C4-2B (cell line): ENCODE measurements at regions not wholly inside any gene's neighbourhood (a gene's known extent, or its start where the extent isn't known, plus 50 kb on each side); places are given as distances from the start of the nearest gene placed in this dataset.

Source experiments
- H3K27ac ChIP-seq: fragments of 450-650 bp; 2 replicates; pipeline ENCODE4 v1.5.1; 2017
- ZFX ChIP-seq: fragments of 450-650 bp; IDR thresholded peaks from 2 replicates; pipeline ENCODE4 v1.6.1; 2017
- TF ChIP-seq, protein P1 (sequence below): fragments of 450-650 bp; conservative IDR thresholded peaks from 2 replicates; pipeline ENCODE4 v1.5.1; 2017; ENCODE audit warnings: mild to moderate bottlenecking

- H3K27ac ChIP-seq = no peak overlapping the region
- TF ChIP-seq ZFX = no peak
- TF ChIP-seq, protein P1, sequence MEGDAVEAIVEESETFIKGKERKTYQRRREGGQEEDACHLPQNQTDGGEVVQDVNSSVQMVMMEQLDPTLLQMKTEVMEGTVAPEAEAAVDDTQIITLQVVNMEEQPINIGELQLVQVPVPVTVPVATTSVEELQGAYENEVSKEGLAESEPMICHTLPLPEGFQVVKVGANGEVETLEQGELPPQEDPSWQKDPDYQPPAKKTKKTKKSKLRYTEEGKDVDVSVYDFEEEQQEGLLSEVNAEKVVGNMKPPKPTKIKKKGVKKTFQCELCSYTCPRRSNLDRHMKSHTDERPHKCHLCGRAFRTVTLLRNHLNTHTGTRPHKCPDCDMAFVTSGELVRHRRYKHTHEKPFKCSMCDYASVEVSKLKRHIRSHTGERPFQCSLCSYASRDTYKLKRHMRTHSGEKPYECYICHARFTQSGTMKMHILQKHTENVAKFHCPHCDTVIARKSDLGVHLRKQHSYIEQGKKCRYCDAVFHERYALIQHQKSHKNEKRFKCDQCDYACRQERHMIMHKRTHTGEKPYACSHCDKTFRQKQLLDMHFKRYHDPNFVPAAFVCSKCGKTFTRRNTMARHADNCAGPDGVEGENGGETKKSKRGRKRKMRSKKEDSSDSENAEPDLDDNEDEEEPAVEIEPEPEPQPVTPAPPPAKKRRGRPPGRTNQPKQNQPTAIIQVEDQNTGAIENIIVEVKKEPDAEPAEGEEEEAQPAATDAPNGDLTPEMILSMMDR = no peak
Observed at GRCh38 chr3:72145506-72146380, 360.8 kb upstream of the PROK2 start.

DNA sequence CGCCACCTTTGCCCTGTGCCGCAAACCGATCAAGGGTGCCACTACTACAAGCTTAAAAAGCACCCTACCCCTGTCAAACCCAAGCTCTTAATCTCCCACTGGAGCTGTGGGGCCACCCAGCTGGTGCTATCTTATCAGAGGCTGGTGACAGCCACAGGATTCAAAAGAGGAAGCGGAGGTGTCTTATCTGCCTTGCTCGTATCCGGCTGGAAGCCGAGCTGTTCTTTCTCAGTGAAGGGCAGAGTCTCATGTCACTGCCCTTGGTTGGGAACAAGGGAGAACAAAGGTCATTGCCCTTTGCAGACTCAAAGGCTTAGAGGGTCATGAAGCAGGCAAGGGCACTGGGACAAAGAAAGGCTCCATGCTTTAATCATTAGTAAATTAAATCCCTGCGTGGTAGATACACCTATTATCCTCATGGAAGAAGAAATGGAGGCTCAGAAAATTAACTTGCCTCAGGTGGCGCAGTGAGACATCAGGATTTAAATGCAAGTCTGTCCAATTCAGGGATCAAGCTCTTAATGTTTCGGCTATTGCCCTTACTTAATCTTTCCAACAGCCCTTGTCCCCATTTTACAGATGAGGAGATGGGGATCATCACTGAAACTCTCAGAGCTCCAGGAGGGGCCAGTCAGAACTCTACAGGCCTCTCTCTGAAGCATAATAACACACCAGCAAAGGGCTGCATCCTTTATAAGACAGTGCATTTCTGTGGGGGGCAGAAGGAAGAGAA, 360.0 kb upstream of the PROK2 start:
- TF ChIP-seq, protein P1 = no peak
- TF ChIP-seq ZFX = no peak
- H3K27ac ChIP-seq = no peak overlapping the region

- TF ChIP-seq ZFX = no peak
- TF ChIP-seq, protein P1 = no peak
- H3K27ac ChIP-seq = no peak overlapping the region
Observed at GRCh38 chr3:72143966-72144717, 359.2 kb upstream of the PROK2 start.

GRCh38 chr3:72143322-72143721, 358.4 kb upstream of the PROK2 start:
- TF ChIP-seq, protein P1 = no peak
- no peak for TF ChIP-seq ZFX
- no peak overlapping the region for H3K27ac ChIP-seq

DNA sequence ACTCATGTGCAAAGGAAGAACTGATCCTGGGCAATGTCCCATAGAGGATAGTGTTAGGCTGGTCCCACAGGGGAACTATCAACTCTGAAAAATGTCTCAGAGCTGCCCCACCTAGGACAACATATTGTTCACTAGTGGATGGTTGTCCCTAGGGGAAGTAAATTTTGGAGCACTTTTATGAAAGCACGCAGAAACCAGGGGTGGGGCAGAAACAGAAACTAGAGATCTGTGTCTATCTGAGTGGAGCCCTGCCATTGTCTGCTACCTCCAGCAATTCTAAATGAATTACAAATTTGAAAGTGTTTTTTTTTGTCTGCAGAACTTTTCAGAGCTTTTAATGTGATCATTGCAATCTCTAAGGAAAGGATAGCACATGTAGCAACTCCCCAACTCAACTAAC, 357.1 kb upstream of the PROK2 start:
- no peak overlapping the region for H3K27ac ChIP-seq
- no peak for TF ChIP-seq ZFX
- TF ChIP-seq, protein P1 = no peak

GRCh38 chr3:72141264-72141663, 356.3 kb upstream of the PROK2 start:
- no peak overlapping the region for H3K27ac ChIP-seq
- TF ChIP-seq ZFX = no peak
- TF ChIP-seq, protein P1 = no peak
